SKM-1 (cell line): ENCODE measurements at regions not wholly inside any gene's neighbourhood (a gene's known extent, or its start where the extent isn't known, plus 50 kb on each side); places are given as distances from the start of the nearest gene placed in this dataset.

Experiments
- DNase-seq: peaks from one replicate; lab custom pipeline; 2025; ENCODE audit not compliant: unreplicated experiment; lab: John Stamatoyannopoulos, UW

GRCh38 chr6:44674226-44675155 lies 287.0 kb downstream of the CDC5L start:
- DNase-seq = no peak

- no peak for DNase-seq
These were observed 287.9 kb downstream of the CDC5L start for GRCh38 chr6:44675449-44675848.

GRCh38 chr6:44676246-44676790 lies 288.8 kb downstream of the CDC5L start:
- no peak for DNase-seq

- DNase-seq = no peak
These were observed 289.4 kb downstream of the CDC5L start for GRCh38 chr6:44676826-44677433.

GRCh38 chr6:44678252-44678935 lies 290.9 kb downstream of the CDC5L start:
- no peak for DNase-seq

GRCh38 chr6:44679438-44680201 lies 292.1 kb downstream of the CDC5L start:
- no peak for DNase-seq

GRCh38 chr6:44680202-44680720 lies 292.8 kb downstream of the CDC5L start:
- DNase-seq = no peak

- no peak for DNase-seq
These were observed 294.3 kb downstream of the CDC5L start for GRCh38 chr6:44681761-44682160.

GRCh38 chr6:44682280-44682679 lies 294.8 kb downstream of the CDC5L start:
- no peak for DNase-seq

GRCh38 chr6:44682987-44683779 lies 295.7 kb downstream of the CDC5L start:
- DNase-seq = no peak

GRCh38 chr6:44685213-44685612 lies 297.7 kb downstream of the CDC5L start:
- DNase-seq = no peak

GRCh38 chr6:44696099-44696498 lies 308.6 kb downstream of the CDC5L start:
- DNase-seq = no peak

- DNase-seq = no peak
These were observed 309.2 kb downstream of the CDC5L start for GRCh38 chr6:44696686-44697085.

- DNase-seq = no peak
These were observed 309.8 kb downstream of the CDC5L start for GRCh38 chr6:44697327-44697726.

- no peak for DNase-seq
These were observed 311.1 kb downstream of the CDC5L start for GRCh38 chr6:44698602-44699001.

- no peak for DNase-seq
These were observed 311.6 kb downstream of the CDC5L start for GRCh38 chr6:44699082-44699481.

GRCh38 chr6:44699851-44700250 lies 312.3 kb downstream of the CDC5L start:
- no peak for DNase-seq

GRCh38 chr6:44700422-44700821 lies 312.9 kb downstream of the CDC5L start:
- no peak for DNase-seq

- DNase-seq = no peak
These were observed 313.6 kb downstream of the CDC5L start for GRCh38 chr6:44701038-44701636.
